GM21723 (cell line): ENCODE measurements at regions not wholly inside any gene's neighbourhood (a gene's known extent, or its start where the extent isn't known, plus 50 kb on each side); places are given as distances from the start of the nearest gene placed in this dataset.

Experiments
- ATAC-seq: cut with Tn5 transposase; IDR thresholded peaks from one replicate; pipeline ENCODE4 v1.9.1; 2021; ENCODE audit warnings: mild to moderate bottlenecking, moderate library complexity; ENCODE audit not compliant: unreplicated experiment

DNA sequence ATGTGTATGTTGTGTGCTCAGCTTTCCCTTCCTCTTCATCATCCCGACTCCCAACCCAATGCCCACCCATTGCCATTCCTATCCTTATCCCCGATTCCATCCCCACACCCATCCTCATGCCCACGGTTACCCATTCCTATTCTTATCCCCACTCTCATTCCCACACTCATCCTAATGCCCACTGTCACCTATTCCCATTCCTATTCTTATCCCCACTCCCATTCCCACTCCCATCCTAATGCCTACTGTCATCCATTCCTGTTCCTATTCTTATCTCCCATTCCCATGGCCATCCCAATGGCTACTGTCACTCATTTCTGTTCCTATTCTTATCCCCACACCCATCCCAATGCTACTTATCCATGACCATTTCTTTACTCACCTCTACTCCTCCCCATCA, 254.1 kb downstream of the DHX35 start:
- ATAC-seq = no peak

DNA sequence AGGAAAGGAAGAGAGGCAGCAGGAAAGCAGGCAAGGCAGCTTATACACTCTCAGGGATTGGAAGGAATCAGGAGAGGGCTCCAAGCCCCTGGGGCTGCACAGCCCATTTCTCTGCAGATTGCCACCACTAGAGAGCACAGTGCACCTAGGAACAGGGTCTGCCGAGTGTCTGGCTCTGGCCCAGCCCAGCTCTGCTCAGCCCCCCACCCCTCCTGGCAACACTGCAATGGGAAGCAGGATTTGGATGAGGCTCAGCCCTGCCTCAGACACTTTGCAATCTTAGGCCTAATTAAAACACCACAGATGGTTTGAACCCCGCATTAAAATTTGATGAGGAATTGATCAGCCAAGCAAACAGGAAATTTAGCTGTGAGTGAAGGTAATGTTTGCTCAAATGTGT, 252.7 kb downstream of the DHX35 start:
- no peak for ATAC-seq

DNA sequence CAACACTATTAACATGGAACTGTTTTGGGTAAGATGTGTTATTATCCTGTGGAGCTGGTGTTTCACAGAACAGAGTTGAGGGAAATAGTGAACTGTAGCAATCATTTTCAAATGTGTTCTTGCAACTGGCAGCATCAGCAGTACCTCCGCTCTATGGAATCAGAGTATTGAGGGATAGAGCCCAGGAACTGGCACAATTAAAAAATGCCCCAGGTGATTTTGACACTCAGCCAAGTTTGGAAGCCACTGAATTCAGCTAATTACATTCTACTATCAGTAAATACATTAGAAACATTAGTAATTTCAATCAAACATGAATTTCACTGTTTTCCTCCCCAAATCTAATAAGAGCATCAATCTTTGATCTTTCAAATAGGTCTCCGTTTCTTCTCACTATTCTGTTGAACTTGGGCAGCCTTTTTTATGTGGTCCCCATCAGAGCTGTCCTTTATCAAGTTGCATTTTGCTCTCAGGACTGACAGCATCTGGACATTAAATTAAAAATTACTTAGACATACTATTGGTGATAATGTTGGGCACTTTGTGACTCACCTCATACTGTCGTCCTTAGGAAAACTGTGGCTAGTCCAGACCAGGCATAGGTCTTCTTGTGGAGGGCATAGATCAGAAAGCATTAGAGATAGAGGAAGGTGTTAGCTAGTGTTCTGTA, 251.5 kb downstream of the DHX35 start:
- no peak for ATAC-seq

DNA sequence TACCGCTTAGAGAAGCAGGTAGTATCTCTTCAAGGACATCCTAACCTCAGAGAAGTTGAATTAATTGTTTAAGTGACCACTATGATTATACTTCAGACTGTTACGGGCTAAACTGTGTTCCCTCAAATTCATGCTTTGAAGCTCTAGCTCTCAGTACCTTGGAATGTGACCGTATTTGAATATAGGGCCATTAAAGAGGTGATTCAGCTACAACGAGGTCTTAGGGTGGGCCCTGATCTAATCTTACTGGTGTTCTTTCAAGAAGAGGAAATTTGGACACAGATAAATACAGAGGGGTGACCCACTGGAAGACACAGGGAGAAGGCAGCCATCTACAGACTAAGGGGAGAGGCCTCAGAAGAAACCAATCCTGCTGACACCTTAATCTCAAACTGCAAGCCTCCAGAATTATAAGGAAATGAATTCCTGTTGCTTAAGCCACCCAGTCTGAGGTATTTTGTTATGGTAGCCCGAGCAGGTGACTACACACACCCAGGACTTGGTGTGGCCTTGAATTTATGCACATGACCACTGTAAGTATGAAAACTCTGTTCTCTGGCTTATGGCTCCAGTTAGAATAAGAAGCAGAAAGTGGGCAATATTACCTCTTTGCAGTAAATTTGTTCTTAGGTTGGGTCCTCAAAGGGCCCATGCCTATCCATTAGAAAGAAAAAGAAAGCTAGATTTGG, 249.1 kb downstream of the DHX35 start:
- no peak for ATAC-seq

DNA sequence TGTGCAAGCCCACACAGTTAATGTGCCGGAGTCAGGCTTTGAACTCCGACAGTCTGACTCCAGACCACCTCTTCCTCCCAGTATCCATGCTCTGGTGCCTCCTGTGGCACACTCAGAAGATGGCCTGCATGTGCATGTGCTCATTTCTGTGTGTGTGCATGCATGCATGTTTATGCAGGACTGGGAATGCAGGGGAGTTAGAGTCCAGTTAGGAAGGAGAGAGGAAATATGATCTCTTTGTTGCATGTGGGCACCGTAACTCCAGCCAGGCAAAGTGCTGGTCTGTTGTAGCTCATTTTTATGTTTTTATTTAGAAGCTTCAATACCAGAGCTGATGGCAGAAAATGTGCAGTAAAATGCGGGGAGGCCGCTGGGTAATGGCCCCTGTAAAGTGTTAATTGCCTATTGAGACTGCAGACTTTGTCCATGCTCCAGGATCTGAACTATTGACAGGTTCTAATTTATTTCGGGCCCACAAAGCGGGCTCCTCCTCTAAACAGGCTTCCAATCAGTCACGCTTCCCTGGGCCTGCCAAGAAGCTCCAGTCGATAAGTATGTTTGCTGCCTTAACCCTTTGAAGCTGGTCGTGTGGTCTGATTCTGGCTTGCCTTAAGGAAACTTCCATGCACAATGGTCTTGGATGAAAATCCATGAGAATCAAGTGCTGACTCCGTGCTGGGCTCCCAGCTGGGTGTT, 248.3 kb downstream of the DHX35 start:
- ATAC-seq = no peak

DNA sequence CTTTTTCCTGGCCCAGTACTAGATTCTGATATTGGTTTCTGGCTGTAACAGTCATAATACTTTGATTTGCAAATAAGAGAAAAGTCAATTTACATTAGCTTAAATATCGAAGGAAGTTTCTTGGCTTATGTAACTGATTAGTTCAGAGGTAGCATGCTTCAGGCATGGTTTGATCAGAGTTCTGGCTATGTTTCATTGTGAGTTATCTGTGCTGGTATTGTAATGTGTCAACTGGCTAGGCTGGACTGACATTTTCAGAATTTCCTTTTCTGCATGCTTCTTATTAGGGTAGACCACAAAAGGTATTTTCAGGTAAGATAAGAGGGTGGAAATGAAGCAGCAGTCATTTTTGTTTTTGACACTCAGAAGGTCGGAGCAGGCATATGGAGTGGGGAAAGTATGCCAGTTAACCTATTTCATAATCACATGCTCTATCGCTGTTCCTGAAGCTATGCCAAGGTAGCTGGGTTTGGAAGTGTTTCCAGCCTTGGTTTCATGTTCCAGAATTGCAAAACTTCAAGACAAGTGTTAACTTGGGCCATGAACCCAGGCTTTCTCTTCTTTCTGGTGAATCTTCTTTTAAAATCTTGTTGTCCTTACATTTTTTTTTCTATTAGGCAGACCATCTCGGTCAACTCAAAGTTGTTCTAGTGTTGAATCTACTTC, 244.9 kb downstream of the DHX35 start:
- no peak for ATAC-seq

DNA sequence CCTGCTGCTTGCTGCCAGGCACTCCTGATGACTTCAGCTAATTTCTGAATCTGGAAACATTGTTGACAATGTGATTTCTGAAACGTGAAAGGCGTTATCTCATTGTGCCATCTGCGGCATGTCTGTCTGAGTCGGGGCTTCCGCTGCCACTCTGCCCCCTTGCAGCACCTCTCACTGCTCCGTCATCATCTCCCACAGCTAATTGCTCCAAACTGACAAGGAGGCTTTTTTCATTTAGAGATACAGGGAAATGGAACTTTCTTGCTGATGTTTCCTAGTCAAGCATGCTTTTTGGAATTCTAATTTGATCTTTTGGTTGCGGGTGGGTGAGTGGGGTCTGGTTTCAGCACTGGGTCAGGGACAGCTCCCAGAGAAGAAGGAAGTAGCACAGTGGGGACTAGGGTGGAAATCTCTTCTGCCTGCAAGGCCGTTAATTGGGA, 233.5 kb downstream of the DHX35 start:
- ATAC-seq = no peak

DNA sequence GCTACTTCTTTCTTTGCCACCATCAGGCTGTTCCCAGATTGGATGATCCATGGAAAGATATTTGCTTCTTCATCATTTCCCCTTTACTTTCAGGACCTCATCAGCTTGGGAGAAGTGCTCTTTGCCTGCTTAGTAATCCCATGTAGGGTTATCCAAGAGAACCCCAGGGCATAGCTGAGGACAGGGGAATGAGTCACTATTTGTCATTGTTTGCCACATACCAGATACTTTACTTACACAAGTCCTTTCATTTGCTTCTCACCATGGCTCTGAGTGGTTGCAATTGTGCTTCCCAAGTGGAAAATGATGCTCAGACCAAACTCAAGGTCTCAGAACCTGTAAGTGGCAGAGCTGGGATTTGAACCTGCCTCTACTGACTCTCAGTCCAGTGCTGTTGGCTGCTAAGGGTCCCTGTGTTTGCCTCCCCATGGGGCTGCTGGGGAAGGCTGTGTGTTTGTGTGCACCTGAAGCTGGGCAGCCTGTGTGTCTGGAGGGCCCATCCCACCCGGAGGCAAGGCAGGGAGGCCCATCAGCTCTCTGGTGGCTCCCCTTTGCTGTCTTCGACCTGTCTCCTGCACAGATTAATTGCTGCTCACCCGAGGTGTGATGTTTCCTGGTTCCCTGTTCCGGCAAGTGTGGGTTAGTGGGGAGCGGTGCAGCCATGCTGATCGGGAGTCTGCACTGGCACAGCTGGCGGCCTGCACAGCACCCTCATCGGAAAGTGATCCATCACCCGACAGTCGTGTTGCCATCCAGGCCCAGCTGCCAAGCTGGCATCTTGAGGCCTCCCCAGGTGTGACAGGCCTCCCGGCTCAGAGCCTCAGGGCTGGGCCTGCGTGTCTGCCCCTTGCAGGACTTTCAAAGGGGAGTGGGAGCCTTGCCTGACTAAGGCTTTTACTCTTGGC, 228.8 kb downstream of the DHX35 start:
- ATAC-seq = no peak

DNA sequence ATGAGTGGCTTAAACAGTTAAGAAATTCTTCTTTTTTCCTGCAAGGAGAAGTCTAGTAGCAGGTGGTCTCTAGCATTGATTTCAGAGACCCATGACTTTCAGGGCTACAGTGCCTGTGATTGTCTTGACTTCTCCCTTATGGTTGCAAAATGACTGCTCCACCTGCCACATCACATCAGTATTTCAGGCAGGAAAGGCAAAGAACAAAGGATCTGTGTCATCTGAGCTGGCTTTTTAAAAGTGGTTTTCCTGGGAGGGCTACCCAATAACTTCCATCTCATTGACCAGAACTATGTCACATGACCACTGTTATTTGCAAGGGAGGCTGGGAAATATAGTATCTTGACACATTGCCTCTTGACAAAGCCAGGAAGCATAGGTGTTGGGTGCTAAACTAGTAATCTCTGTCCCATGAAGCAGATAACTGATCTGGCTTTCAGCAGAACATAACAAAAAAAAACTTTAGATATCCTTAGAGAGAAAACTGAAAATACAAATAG, 226.2 kb downstream of the DHX35 start:
- no peak for ATAC-seq

DNA sequence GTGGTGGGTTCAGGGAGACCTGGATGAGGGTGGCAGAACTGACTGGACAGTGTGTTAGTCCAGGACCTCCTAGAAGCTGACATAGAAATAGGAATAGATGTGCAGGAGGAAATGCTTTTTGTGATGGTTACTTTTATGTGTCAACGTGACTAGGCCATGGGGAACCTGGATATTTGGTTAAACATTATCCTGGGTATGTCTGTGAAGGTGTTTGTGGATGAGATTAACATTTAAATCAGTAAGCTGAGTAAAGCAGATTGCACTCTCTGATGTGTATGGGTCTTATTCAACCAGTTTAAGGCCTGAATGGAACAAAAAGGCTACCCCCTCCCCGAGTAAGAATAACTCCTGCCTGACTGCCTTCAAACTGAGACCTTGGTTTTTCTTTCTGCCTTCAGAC, 219.3 kb downstream of the DHX35 start:
- ATAC-seq = no peak

DNA sequence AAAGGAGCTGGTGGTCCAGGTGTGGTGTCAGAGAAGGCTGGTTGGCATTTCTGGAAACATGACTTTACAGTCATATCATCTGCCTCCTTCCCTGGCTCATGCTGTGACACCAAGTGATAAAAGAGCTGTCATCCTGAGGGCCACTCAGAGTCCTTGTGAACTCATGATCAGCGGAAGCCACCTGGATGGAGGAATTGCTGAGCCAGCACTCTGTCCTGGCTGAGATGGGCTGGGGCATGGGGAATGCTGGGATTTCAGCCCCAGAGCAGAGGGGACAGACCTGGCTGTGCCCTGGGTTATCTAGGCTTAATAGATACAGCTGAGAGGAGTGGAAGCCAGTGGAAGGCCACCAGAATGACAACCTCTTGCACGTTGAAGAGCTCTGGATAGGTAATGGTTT, 214.3 kb downstream of the DHX35 start:
- ATAC-seq = no peak

DNA sequence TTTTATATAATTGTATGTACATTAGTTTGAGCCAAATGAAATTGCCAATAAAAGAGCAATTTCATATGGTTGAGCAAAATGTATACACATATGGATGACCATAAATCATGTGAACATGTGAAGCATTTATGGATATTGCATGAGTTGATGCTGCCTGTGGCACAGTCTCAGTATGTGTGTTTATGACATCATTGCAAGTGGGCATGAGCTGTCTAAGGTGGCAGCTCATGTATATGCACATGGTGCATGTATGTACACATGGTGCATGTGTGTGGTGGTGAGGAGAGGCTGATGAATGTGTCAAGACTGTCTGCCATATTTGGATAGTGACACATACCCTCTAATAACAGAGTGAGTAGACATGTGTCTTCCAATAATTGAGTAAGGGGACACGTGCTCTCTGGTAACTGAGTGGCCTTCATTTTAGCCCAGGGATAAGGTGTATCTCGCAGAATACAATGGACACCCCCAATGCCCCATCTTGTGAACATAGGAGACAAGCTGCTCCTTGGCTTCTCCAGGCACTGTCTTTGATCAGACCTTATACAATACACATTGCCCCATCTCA, 208.8 kb downstream of the DHX35 start:
- ATAC-seq = no peak

DNA sequence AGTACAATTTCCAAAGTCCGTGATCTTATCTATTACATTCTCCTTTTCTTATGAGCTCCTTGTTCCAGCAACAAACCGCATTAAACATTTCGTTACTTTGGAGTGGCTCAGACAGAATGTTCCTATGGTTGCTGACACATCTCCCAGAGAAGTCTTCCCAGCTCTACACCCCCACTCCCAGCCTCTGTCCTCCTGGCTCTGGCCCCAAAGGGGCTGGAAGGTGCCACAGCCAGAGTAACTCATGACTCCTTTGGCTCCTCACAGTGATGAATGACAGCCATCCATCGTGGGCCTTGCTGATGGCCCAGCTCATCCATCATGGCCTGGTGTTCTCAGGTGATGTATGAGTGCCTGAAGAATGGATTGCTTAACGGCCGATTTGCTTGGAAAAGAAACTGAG, 203.0 kb downstream of the DHX35 start:
- no peak for ATAC-seq

DNA sequence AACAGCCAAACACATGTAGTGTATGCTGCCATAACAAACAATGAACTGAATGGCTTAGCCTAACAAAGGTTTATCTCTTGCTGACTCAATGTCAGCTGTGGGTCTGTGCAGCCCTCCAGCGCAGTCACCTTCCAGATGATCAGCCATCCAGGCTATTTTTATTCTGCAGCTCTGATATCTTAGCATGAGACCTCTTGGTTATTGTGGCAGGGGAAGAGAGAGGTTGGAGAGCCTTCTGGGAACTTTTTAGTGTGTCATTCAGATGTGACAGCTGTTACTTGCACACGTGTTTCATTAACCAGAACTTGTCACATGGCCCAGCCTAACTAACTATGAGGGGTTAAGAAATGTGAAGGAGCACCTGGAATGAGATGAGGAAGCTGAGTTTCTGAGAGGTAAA, 202.5 kb downstream of the DHX35 start:
- no peak for ATAC-seq

DNA sequence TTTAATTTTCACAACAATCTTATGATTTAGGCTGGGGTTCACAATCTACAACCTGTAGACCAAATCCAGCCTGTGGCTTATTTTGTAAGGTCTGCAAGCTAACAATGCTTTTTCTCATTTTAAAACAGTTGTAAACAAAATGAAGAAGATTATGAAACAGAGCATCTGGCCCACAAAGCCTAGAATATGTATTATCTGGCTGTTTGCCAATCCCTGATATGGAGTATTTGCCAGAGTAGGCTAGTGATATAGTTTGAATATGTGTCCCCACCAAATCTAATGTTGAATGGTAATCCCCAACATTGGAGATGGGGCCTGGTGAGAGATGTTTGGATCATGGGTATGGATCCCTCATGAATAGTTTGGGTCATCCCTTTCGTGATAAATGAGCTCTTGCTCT, 201.8 kb downstream of the DHX35 start:
- ATAC-seq = no peak

DNA sequence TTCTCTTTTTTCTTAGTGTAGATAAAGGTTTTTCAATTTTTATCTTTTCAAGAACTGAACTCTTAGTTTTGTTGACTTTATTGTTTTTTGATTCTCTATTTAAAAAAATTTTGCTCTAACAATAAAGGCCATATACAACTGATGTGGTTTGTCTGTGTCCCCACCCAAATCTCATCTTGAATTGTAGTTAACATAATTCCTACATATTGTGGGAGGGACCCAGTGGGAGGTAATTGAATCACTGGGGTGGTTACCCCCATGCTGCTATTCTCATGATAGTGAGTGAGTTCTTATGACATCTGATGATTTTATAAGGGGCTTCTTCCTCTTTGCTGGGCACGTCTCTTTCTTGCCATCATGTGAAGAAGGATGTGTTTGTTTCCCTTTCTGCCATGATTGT, 199.8 kb downstream of the DHX35 start:
- ATAC-seq = no peak

DNA sequence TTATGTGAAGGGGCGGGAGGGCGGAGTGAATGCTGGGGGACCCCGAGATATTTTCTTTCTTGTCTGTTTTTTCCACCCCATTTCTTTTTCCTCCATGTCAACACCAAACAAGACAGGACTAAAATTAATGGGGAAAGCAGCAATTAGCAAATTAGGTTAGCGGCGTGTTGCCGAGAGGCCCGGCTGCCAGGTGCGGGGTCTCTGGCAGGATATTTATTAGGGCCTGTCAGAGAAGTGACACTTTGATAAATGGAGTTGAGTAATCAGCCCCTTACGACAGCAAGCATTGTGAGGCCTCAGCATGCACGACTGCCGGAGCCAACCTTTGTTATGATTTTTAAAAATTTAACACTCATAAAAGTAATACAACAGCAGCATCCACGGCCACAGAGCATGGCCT, 193.8 kb downstream of the DHX35 start:
- no peak for ATAC-seq

DNA sequence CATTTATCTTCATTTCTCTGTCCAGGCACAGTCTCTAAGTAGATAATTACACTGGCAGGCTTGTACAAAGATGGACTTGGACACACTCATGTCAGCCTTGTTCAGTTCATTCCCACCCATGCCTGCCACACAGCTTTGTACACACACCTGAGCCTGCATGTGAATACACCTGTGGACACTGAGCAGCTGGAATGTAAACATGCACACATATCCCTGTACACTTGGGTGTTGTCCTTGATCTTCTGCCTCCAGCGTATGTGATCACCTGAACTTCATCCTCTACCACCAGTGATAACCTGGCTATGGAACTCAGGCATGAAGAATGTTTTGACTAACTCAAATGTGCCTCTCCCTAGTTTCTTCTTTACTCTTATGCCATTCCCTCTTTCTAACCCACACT, 190.6 kb downstream of the DHX35 start:
- ATAC-seq = no peak

DNA sequence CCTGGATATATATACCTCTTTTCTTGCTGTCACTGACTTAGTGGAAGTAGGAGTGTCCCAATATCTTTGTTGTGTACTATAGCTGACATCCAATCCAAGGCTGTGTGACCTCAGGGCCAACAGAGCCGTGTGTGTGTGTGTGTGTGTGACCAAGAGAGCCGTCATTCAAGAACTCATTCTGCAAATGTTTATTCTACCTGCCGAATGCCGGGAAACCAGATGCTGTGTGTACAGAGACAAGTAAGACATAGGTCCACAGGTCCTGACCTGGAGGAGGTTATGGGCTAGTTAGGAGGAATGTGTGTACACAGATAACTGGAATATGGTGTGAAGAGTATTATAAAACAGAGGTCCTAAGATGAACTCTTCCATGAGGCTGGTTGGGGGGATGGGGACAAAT, 190.0 kb downstream of the DHX35 start:
- no peak for ATAC-seq

DNA sequence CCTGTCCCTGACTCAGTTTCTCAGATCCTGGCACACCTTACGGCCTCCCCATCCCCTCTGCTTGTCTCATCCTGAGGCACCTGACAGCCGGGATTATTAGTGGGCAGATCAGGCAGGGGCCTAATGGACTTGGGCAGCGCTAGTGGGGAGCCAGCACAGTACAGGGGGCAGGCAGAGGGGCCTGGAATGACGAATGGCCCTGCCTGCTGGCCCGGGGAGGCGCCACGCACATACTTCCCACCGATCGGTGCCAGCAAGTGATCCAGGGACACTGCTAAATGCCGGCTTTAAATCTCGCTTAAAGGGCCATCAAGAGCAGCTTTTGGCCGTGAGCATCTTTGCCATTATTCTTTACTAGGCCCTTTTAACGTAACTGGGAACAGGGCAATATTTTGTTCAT, 188.4 kb downstream of the DHX35 start:
- ATAC-seq = no peak
